Hepatocyte (in vitro differentiated cells): ENCODE measurements at regions not wholly inside any gene's neighbourhood (a gene's known extent, or its start where the extent isn't known, plus 50 kb on each side); places are given as distances from the start of the nearest gene placed in this dataset.
"Not testable (repeated sequence)": the region's sequence is repeated elsewhere in the genome, so short reads cannot be mapped to it uniquely, and the experiment has no call there.

Source experiments
- DNase-seq: peaks from one replicate; pipeline ENCODE4 v3.0.0-alpha.2; 2016; ENCODE audit warnings: low spot score
- H2AFZ ChIP-seq: fragments of 200-600 bp; sonication (generic); 2 replicates; pipeline ENCODE4 v1.6.0; 2016; ENCODE audit warnings: antibody characterized with exemption, mild to moderate bottlenecking
- H3K27ac ChIP-seq: fragments of 200-600 bp; sonication (generic); 2 replicates; pipeline ENCODE4 v1.5.1; 2016; ENCODE audit warnings: mild to moderate bottlenecking
- H3K27me3 ChIP-seq: fragments of 200-600 bp; sonication (generic); 2 replicates; pipeline ENCODE4 v1.6.1; 2016
- H3K36me3 ChIP-seq: fragments of 200-600 bp; sonication (generic); replicated peaks from 2 replicates; pipeline ENCODE4 v1.5.1; 2016; ENCODE audit warnings: low read depth; ENCODE audit not compliant: insufficient read depth
- H3K4me1 ChIP-seq: fragments of 200-600 bp; sonication (generic); 2 replicates; pipeline ENCODE4 v1.5.1; 2016; ENCODE audit warnings: mild to moderate bottlenecking, moderate library complexity; ENCODE audit not compliant: insufficient read depth
- H3K4me2 ChIP-seq: fragments of 200-600 bp; sonication (generic); 2 replicates; pipeline ENCODE4 v1.6.0; 2016
- H3K4me3 ChIP-seq: fragments of 200-600 bp; sonication (generic); 2 replicates; pipeline ENCODE4 v1.5.1; 2016; ENCODE audit warnings: mild to moderate bottlenecking
- H3K79me2 ChIP-seq: fragments of 200-600 bp; sonication (generic); 2 replicates; pipeline ENCODE4 v1.6.0; 2017; ENCODE audit warnings: mild to moderate bottlenecking
- H3K9me2 ChIP-seq: fragments of 200-600 bp; sonication (generic); replicated peaks from 2 replicates; pipeline ENCODE4 v1.6.0; 2017; ENCODE audit warnings: mild to moderate bottlenecking; ENCODE audit not compliant: insufficient read depth
- H3K9me3 ChIP-seq: fragments of 200-600 bp; sonication (generic); 2 replicates; pipeline ENCODE4 v1.5.1; 2016; ENCODE audit warnings: low read depth, mild to moderate bottlenecking
- H4K20me1 ChIP-seq: fragments of 200-600 bp; sonication (generic); 2 replicates; pipeline ENCODE4 v1.6.0; 2016; ENCODE audit warnings: mild to moderate bottlenecking; ENCODE audit not compliant: insufficient read depth, poor library complexity, severe bottlenecking
- CTCF ChIP-seq: fragments of 200-600 bp; sonication (generic); IDR thresholded peaks from 2 replicates; pipeline ENCODE4 v1.5.1; 2016; ENCODE audit warnings: antibody characterized with exemption, mild to moderate bottlenecking; ENCODE audit not compliant: poor library complexity
- EZH2 ChIP-seq: fragments of 200-600 bp; sonication (generic); IDR thresholded peaks from 2 replicates; pipeline ENCODE4 v1.6.1; 2016; ENCODE audit warnings: antibody characterized with exemption, mild to moderate bottlenecking, borderline replicate concordance
- EZH2phosphoT487 ChIP-seq: fragments of 200-600 bp; sonication (generic); IDR thresholded peaks from one replicate; pipeline ENCODE4 v1.6.1; 2018; ENCODE audit warnings: antibody characterized with exemption, mild to moderate bottlenecking, low read depth, moderate library complexity; ENCODE audit not compliant: unreplicated experiment, severe bottlenecking
- WGBS: methylation state at CpG from one replicate; pipeline ENCODE4 v1.1.6; 2016; ENCODE audit warnings: low lambda C conversion rate; ENCODE audit errors: missing lambda C conversion rate; 5-methylcytosine and 5-hydroxymethylcytosine counted together

GRCh38 chr7:142579946-142580345 is 169.3 kb upstream of the PRSS1 start:
- no peak overlapping the region for H3K27ac ChIP-seq
- H3K36me3 ChIP-seq, result no peaks in the 10 kb centered on the region
- no peaks in the 10 kb centered on the region for H3K9me3 ChIP-seq
- H3K4me3 ChIP-seq, result no peak overlapping the region
- TF ChIP-seq EZH2phosphoT487 (no peak), CTCF (no peak), EZH2 (no peak)
- H3K79me2 ChIP-seq, result no peaks in the 10 kb centered on the region
- H3K4me2 ChIP-seq, result no peak overlapping the region
- no peaks in the 10 kb centered on the region for H3K9me2 ChIP-seq
- DNase-seq, result no peak
- H3K27me3 ChIP-seq, result no peaks in the 10 kb centered on the region
- no peak overlapping the region for H2AFZ ChIP-seq
- no peaks in the 10 kb centered on the region for H3K4me1 ChIP-seq
- no peaks in the 10 kb centered on the region for H4K20me1 ChIP-seq
- 72% methylated on average over 1 of the region's 1 CpG for WGBS

GRCh38 chr7:142575351-142575750 is 173.9 kb upstream of the PRSS1 start:
- not testable (repeated sequence) for H3K27ac ChIP-seq, H3K36me3 ChIP-seq, DNase-seq, H3K9me3 ChIP-seq, H3K4me3 ChIP-seq, H3K27me3 ChIP-seq, H4K20me1 ChIP-seq, H3K4me1 ChIP-seq, H3K4me2 ChIP-seq, H3K79me2 ChIP-seq, H3K9me2 ChIP-seq, H2AFZ ChIP-seq
- 91% methylated on average over 15 of the region's 25 CpGs for WGBS

GRCh38 chr7:142571581-142571980 is 177.7 kb upstream of the PRSS1 start:
- no peak overlapping the region for H3K4me2 ChIP-seq
- 78% methylated on average over 3 of the region's 3 CpGs for WGBS
- H3K4me1 ChIP-seq, result no peaks in the 10 kb centered on the region
- no peaks in the 10 kb centered on the region for H3K9me3 ChIP-seq
- H2AFZ ChIP-seq, result no peak overlapping the region
- no peaks in the 10 kb centered on the region for H4K20me1 ChIP-seq
- H3K9me2 ChIP-seq, result no peaks in the 10 kb centered on the region
- no peaks in the 10 kb centered on the region for H3K36me3 ChIP-seq
- DNase-seq, result no peak
- no peak overlapping the region for H3K4me3 ChIP-seq
- no peak overlapping the region for H3K27ac ChIP-seq
- TF ChIP-seq CTCF, result no peak
- no peak for TF ChIP-seq EZH2phosphoT487
- no peak for TF ChIP-seq EZH2
- no peaks in the 10 kb centered on the region for H3K27me3 ChIP-seq
- H3K79me2 ChIP-seq, result no peaks in the 10 kb centered on the region

- Histone ChIP-seq H3K4me1 (no peaks in the 10 kb centered on the region), H3K9me3 (no peaks in the 10 kb centered on the region), H3K27ac (no peak overlapping the region), H3K9me2 (no peaks in the 10 kb centered on the region), H3K27me3 (no peaks in the 10 kb centered on the region), H3K36me3 (no peaks in the 10 kb centered on the region), H3K4me3 (no peak overlapping the region), H3K4me2 (no peak overlapping the region), H2AFZ (no peak overlapping the region), H3K79me2 (no peaks in the 10 kb centered on the region), H4K20me1 (no peaks in the 10 kb centered on the region)
- TF ChIP-seq CTCF (no peak), EZH2 (no peak), EZH2phosphoT487 (no peak)
- WGBS, result 94% methylated on average over 1 of the region's 1 CpG
- DNase-seq, result no peak
Measured at GRCh38 chr7:142569851-142570250, 179.4 kb upstream of the PRSS1 start.
